LNCaP clone FGC (cell line): ENCODE measurements at regions not wholly inside any gene's neighbourhood (a gene's known extent, or its start where the extent isn't known, plus 50 kb on each side); places are given as distances from the start of the nearest gene placed in this dataset.

Experiments
- DNase-seq: peaks from one replicate; pipeline ENCODE4 v3.0.0-alpha.2; 2011; ENCODE audit warnings: low read depth
- H3K4me3 ChIP-seq: 2 replicates; pipeline ENCODE4 v1.5.1; 2011; ENCODE audit warnings: mild to moderate bottlenecking, low read depth, low read length, control low read depth
- TF ChIP-seq, protein P1 (sequence below): IDR thresholded peaks from 2 replicates; pipeline ENCODE4 v1.5.1; 2012; ENCODE audit warnings: mild to moderate bottlenecking; ENCODE audit not compliant: control insufficient read depth, insufficient read depth; ENCODE audit errors: extremely low read depth

- no peak for DNase-seq
- TF ChIP-seq, protein P1, sequence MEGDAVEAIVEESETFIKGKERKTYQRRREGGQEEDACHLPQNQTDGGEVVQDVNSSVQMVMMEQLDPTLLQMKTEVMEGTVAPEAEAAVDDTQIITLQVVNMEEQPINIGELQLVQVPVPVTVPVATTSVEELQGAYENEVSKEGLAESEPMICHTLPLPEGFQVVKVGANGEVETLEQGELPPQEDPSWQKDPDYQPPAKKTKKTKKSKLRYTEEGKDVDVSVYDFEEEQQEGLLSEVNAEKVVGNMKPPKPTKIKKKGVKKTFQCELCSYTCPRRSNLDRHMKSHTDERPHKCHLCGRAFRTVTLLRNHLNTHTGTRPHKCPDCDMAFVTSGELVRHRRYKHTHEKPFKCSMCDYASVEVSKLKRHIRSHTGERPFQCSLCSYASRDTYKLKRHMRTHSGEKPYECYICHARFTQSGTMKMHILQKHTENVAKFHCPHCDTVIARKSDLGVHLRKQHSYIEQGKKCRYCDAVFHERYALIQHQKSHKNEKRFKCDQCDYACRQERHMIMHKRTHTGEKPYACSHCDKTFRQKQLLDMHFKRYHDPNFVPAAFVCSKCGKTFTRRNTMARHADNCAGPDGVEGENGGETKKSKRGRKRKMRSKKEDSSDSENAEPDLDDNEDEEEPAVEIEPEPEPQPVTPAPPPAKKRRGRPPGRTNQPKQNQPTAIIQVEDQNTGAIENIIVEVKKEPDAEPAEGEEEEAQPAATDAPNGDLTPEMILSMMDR: no peak
- no peak overlapping the region for H3K4me3 ChIP-seq
Measured at GRCh38 chr6:43916924-43917877, 147.2 kb downstream of the VEGFA start.

- H3K4me3 ChIP-seq: no peak overlapping the region
- no peak for DNase-seq
- TF ChIP-seq, protein P1: no peak
Measured at GRCh38 chr6:43915986-43916923, 146.2 kb downstream of the VEGFA start.

- TF ChIP-seq, protein P1: no peak
- no peak overlapping the region for H3K4me3 ChIP-seq
- DNase-seq: no peak
Measured at GRCh38 chr6:43915208-43915869, 145.3 kb downstream of the VEGFA start.

- no peak for DNase-seq
- TF ChIP-seq, protein P1: no peak
Measured at GRCh38 chr6:43914272-43915147, 144.5 kb downstream of the VEGFA start.

DNA sequence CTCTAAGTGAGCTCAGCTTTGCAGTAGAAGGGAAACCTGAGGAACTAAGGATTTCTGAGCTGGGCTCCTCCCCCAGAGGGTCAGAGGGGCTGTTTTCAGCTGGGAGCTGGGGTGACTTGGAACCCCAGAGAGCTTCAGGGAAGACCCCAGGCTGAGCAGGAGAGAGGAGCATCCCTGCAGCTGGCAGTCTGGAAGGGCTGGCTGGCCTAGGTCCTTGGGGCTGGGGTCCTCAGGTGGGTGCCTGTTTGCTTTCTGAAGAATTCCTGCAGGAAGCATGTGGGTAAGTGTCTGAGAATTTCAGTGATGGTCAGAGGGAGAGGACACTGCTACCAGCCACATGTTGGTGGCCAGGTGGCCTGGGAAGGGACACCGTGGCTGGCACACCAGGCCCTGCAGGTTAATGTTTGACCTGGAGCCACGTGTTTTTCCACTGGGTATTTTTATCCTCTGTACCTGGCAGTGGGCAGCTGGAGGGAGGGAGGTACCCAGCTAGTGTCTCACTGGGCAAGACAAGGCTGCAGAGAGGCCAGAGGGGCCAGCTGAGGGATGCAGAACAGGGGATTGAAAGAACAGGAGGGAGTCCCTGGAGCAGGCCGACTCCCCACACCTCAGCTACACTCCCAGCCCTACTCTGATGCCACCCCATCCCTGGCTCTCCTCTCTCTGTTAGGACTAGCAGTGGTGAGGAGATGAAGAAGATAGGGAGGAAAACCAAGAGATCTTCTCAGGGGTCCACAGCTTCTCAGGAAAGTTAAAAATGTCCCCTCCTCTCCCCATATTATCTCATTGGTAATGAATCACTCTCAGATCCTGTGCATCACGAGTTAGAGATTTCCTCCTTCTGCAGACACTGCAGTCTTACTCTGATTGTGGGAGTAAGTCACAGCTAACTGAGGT is 143.6 kb downstream of the VEGFA start:
- H3K4me3 ChIP-seq: no peak overlapping the region
- DNase-seq: no peak
- TF ChIP-seq, protein P1: no peak

More at GRCh38 chr6:43914272-43915147, 144.5 kb downstream of the VEGFA start:
- no peak overlapping the region for H3K4me3 ChIP-seq
